SK-N-SH (cell line): ENCODE measurements at regions not wholly inside any gene's neighbourhood (a gene's known extent, or its start where the extent isn't known, plus 50 kb on each side); places are given as distances from the start of the nearest gene placed in this dataset.
A peak's percentile ranks its signal among the peaks of the same experiment; 100 is the strongest.

ENCODE experiments used
- CTCF ChIA-PET: fragments of 300-600, 350-600 bp; formaldehyde crosslinking; extraction: SDS; loops from one replicate; lab custom pipeline; 2021; lab: Yijun Ruan, JAX
- POLR2A ChIA-PET: fragments of 350-600 bp; sonication (Branson Sonifier 250); formaldehyde crosslinking; extraction: SDS; loops from one replicate; lab custom pipeline; 2020; ENCODE audit warnings: antibody characterized with exemption, inconsistent platforms; lab: Yijun Ruan, JAX
- DNase-seq: peaks from one replicate; pipeline ENCODE4 v3.0.0; 2012
- H2AFZ ChIP-seq: fragments of 200-600 bp; sonication (generic); 2 replicates; pipeline ENCODE4 v1.8.1; 2016; ENCODE audit warnings: antibody characterized with exemption, mild to moderate bottlenecking, low read depth
- H3F3A ChIP-seq: fragments of 200-600 bp; sonication (generic); replicated peaks from 2 replicates; pipeline ENCODE3; 2016; ENCODE audit warnings: antibody characterized with exemption, mild to moderate bottlenecking; ENCODE audit not compliant: insufficient read depth
- H3K27ac ChIP-seq, 2 experiments: fragments of 200-500 bp in 1 of 2; fragments of 200-600 bp in 1 of 2; sonication (Bioruptor generic) in 1 of 2; sonication (generic), shearing (Covaris generic) in 1 of 2; 2 replicates each; pipeline versions ENCODE4 v1.5.1 to v1.6.1; 2014 to 2016; ENCODE audit warnings: low read depth in 2 of 2, inconsistent platforms in 1 of 2, low read length in 1 of 2, mild to moderate bottlenecking in 1 of 2, mixed read lengths in 1 of 2
- H3K27me3 ChIP-seq: fragments of 200-600 bp; sonication (generic), shearing (Covaris generic); 2 replicates; pipeline ENCODE4 v1.6.1; 2016; ENCODE audit warnings: mixed run types; ENCODE audit not compliant: insufficient read depth
- H3K36me3 ChIP-seq, 2 experiments: fragments of 200-500 bp in 1 of 2; fragments of 200-600 bp in 1 of 2; sonication (Bioruptor generic) in 1 of 2; sonication (generic) in 1 of 2; replicated peaks in 1 of 2; 2 replicates each; pipeline versions ENCODE3 to v1.5.1; 2014 to 2016; ENCODE audit warnings: low read length in 1 of 2, mild to moderate bottlenecking in 1 of 2; ENCODE audit not compliant: insufficient read depth in 2 of 2, control insufficient read depth in 1 of 2
- H3K4me1 ChIP-seq, 2 experiments: fragments of 200-500 bp in 1 of 2; fragments of 200-600 bp in 1 of 2; sonication (Bioruptor generic) in 1 of 2; sonication (generic), shearing (Covaris generic) in 1 of 2; 2 replicates each; pipeline versions ENCODE4 v1.5.1 to v1.6.1; 2014 to 2016; ENCODE audit warnings: low read depth in 1 of 2, low read length in 1 of 2, mixed run types in 1 of 2; ENCODE audit not compliant: insufficient read depth in 2 of 2, control insufficient read depth in 1 of 2
- H3K4me2 ChIP-seq: fragments of 200-600 bp; sonication (generic), shearing (Covaris generic); 2 replicates; pipeline ENCODE4 v1.6.1; 2017; ENCODE audit warnings: mixed run types
- H3K4me3 ChIP-seq, 2 experiments: fragments of 200-500 bp in 1 of 2; fragments of 200-600 bp in 1 of 2; sonication (Bioruptor generic) in 1 of 2; sonication (generic), shearing (Covaris generic) in 1 of 2; 2 replicates each; pipeline versions ENCODE4 v1.5.1 to v1.8.1; 2014 to 2016; ENCODE audit warnings: low read depth in 2 of 2, inconsistent platforms in 1 of 2, low read length in 1 of 2, mild to moderate bottlenecking in 1 of 2, mixed read lengths in 1 of 2, moderate library complexity in 1 of 2
- H3K79me2 ChIP-seq: fragments of 200-600 bp; sonication (generic); 2 replicates; pipeline ENCODE4 v1.8.1; 2017; ENCODE audit warnings: mild to moderate bottlenecking; ENCODE audit not compliant: insufficient read depth
- H3K9ac ChIP-seq: fragments of 200-600 bp; sonication (generic); 2 replicates; pipeline ENCODE4 v1.6.1; 2017; ENCODE audit warnings: mixed run types
- H3K9me2 ChIP-seq: fragments of 200-600 bp; sonication (generic); 2 replicates; pipeline ENCODE4 v1.6.1; 2017; ENCODE audit warnings: mixed run types
- H3K9me3 ChIP-seq: fragments of 200-600 bp; sonication (generic); 2 replicates; pipeline ENCODE4 v1.6.1; 2017; ENCODE audit warnings: mixed run types, mild to moderate bottlenecking, moderate library complexity
- H4K20me1 ChIP-seq: fragments of 200-600 bp; sonication (generic); 2 replicates; pipeline ENCODE4 v1.6.1; 2017; ENCODE audit warnings: mild to moderate bottlenecking, mixed run types; ENCODE audit not compliant: insufficient read depth
- CHD2 ChIP-seq: fragments of 150-350 bp; IDR thresholded peaks from 2 replicates; pipeline ENCODE4 v1.6.1; 2018; ENCODE audit warnings: low read length; ENCODE audit not compliant: partially characterized antibody
- EP300 ChIP-seq, 2 experiments: IDR thresholded peaks; 2 replicates each; pipeline versions ENCODE4 v1.4.0 to v1.6.1; 2012; ENCODE audit warnings: borderline replicate concordance in 1 of 2, low read depth in 1 of 2, low read length in 1 of 2
- FOXJ3 ChIP-seq: sonication (generic); formaldehyde crosslinking; IDR thresholded peaks from 2 replicates; pipeline ENCODE4 v1.5.1; 2020; ENCODE audit warnings: mild to moderate bottlenecking, missing genetic modification reagents
- FOXM1 ChIP-seq: IDR thresholded peaks from 2 replicates; pipeline ENCODE4 v1.4.0; 2012; ENCODE audit warnings: low read depth, mild to moderate bottlenecking
- GABPA ChIP-seq: IDR thresholded peaks from 2 replicates; pipeline ENCODE4 v1.4.0; 2012; ENCODE audit warnings: low read depth, mild to moderate bottlenecking
- JUND ChIP-seq: IDR thresholded peaks from 2 replicates; pipeline ENCODE4 v1.4.0; 2012
- MXI1 ChIP-seq: IDR thresholded peaks from 2 replicates; pipeline ENCODE4 v1.6.1; 2012; ENCODE audit warnings: mild to moderate bottlenecking, low read depth, low read length, improper control_type of control experiment
- NFIC ChIP-seq: IDR thresholded peaks from 2 replicates; pipeline ENCODE4 v1.4.0; 2012; ENCODE audit warnings: borderline replicate concordance
- NRF1 ChIP-seq: IDR thresholded peaks from 2 replicates; pipeline ENCODE4 v1.6.1; 2012; ENCODE audit warnings: low read depth, mild to moderate bottlenecking, low read length
- POLR2AphosphoS5 ChIP-seq: IDR thresholded peaks from 2 replicates; pipeline ENCODE4 v1.6.1; 2012; ENCODE audit warnings: low read depth, low read length
- RXRA ChIP-seq: IDR thresholded peaks from 2 replicates; pipeline ENCODE4 v1.4.0; 2012; ENCODE audit warnings: low read depth, mild to moderate bottlenecking, borderline replicate concordance
- TAF1 ChIP-seq: IDR thresholded peaks from 2 replicates; pipeline ENCODE4 v1.6.1; 2012; ENCODE audit warnings: low read depth, mild to moderate bottlenecking, low read length, moderate library complexity, borderline replicate concordance
- TCF12 ChIP-seq: IDR thresholded peaks from 2 replicates; pipeline ENCODE4 v1.4.0; 2012
- TEAD4 ChIP-seq: IDR thresholded peaks from 2 replicates; pipeline ENCODE4 v1.4.0; 2012; ENCODE audit warnings: mild to moderate bottlenecking, borderline replicate concordance; ENCODE audit not compliant: insufficient read depth
- TF ChIP-seq, protein P1 (sequence below): IDR thresholded peaks from 2 replicates; pipeline ENCODE4; 2012
- TF ChIP-seq, protein P2 (sequence below): fragments of 150-350 bp; IDR thresholded peaks from 2 replicates; pipeline ENCODE4 v1.6.1; 2017; ENCODE audit warnings: antibody characterized with exemption, low read length, low read depth, borderline replicate concordance
- TF ChIP-seq, protein P3 (sequence below): fragments of 150-350 bp; IDR thresholded peaks from 2 replicates; pipeline ENCODE4 v1.6.1; 2016; ENCODE audit warnings: mild to moderate bottlenecking, low read depth, low read length
- TF ChIP-seq, protein P4 (sequence below): IDR thresholded peaks from 2 replicates; pipeline ENCODE4 v1.4.0; 2012; ENCODE audit warnings: low read depth, borderline replicate concordance
- TF ChIP-seq, protein P5 (sequence below): fragments of 200-600 bp; sonication (generic); IDR thresholded peaks from 2 replicates; pipeline ENCODE4 v1.6.1; 2017; ENCODE audit warnings: antibody characterized with exemption, mild to moderate bottlenecking, moderate library complexity
- TF ChIP-seq, protein P6 (sequence below): IDR thresholded peaks from 2 replicates; pipeline ENCODE4 v1.4.0; 2012; ENCODE audit warnings: low read depth

DNA sequence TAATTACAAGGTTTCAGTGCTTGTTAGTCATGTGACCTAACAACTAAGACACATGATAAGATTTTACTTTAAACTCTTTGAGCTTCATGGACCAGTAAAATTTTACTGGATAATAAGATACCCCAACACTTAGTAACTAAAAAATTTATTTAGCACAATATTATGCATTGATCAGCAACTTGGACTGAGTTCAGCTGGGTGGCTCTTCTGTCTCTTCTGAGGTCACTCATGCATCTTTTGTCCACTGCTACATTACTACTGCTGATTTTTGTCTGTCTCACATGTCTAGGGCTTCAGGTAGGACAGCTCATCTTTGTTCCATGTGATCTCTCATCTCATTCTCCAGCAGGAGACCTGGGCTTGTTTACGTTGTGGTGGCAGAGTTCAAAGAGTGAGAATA lies 370.2 kb upstream of the TMTC1 start (continued):
- TF ChIP-seq CHD2, result no peak
- TF ChIP-seq, protein P1, sequence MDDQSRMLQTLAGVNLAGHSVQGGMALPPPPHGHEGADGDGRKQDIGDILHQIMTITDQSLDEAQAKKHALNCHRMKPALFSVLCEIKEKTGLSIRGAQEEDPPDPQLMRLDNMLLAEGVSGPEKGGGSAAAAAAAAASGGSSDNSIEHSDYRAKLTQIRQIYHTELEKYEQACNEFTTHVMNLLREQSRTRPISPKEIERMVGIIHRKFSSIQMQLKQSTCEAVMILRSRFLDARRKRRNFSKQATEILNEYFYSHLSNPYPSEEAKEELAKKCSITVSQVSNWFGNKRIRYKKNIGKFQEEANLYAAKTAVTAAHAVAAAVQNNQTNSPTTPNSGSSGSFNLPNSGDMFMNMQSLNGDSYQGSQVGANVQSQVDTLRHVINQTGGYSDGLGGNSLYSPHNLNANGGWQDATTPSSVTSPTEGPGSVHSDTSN, result no peak
- TF ChIP-seq TCF12, result no peak
- TF ChIP-seq TAF1, result no peak
- no peak for TF ChIP-seq TEAD4
- no peak for TF ChIP-seq FOXJ3 (CRISPR knock-in tag)
- TF ChIP-seq NFIC, result no peak

DNA sequence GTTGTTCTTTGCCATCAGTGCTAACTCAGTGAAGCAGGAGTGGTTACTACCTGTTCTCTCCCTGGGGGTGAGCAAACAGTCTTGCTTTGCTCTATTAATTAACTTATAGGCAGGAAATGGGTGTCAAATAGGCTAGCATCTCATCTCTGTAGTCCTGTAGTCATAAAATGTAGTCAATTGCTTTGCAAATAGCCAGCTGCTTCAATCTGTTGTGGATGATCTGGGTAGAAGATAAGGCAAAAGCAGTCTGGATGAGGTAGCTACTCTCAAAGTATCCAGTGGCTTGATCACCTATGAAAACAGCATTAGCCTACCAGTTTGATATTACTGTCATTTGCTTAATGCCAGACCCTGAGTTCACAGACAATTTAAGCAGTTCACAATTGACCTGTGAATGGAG lies 369.0 kb upstream of the TMTC1 start:
- no peaks in the 10 kb centered on the region for H3K79me2 ChIP-seq
- no peak overlapping the region for H3K9ac ChIP-seq
- H3K4me1 ChIP-seq, result peaks cover 0 to 10% of the 10 kb centered on the region in 2 experiments; a peak in 1 of 4 replicates
- H3K27ac ChIP-seq, result peak overlapping the region in 1 of 2 experiments; percentile 68; a peak in 2 of 4 replicates
- H2AFZ ChIP-seq, result no peak overlapping the region
- H3K4me2 ChIP-seq, result no peak overlapping the region
- peak; percentile 38 for DNase-seq
- no peaks in the 10 kb centered on the region for H3F3A ChIP-seq
- H3K36me3 ChIP-seq, result no peaks in the 10 kb centered on the region
- no peaks in the 10 kb centered on the region for H3K27me3 ChIP-seq
- no peak overlapping the region for H3K4me3 ChIP-seq
- ChIA-PET CTCF (no interaction called here), POLR2A (no interaction called here)
- H3K9me3 ChIP-seq, result no peaks in the 10 kb centered on the region
- H3K9me2 ChIP-seq, result no peaks in the 10 kb centered on the region
- H4K20me1 ChIP-seq, result no peaks in the 10 kb centered on the region
- TF ChIP-seq TCF12, result no peak
- TF ChIP-seq GABPA, result no peak
- TF ChIP-seq, protein P2, sequence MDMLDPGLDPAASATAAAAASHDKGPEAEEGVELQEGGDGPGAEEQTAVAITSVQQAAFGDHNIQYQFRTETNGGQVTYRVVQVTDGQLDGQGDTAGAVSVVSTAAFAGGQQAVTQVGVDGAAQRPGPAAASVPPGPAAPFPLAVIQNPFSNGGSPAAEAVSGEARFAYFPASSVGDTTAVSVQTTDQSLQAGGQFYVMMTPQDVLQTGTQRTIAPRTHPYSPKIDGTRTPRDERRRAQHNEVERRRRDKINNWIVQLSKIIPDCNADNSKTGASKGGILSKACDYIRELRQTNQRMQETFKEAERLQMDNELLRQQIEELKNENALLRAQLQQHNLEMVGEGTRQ, result no peak
- TF ChIP-seq JUND, result no peak
- TF ChIP-seq EP300 (IDR thresholded peaks at IDR 0.05; ENCODE audit: borderline replicate concordance in 1 of 2, low read depth in 1 of 2, low read length in 1 of 2), result no peak
- TF ChIP-seq, protein P3, sequence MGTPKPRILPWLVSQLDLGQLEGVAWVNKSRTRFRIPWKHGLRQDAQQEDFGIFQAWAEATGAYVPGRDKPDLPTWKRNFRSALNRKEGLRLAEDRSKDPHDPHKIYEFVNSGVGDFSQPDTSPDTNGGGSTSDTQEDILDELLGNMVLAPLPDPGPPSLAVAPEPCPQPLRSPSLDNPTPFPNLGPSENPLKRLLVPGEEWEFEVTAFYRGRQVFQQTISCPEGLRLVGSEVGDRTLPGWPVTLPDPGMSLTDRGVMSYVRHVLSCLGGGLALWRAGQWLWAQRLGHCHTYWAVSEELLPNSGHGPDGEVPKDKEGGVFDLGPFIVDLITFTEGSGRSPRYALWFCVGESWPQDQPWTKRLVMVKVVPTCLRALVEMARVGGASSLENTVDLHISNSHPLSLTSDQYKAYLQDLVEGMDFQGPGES, result no peak
- TF ChIP-seq, protein P1, result no peak
- no peak for TF ChIP-seq TEAD4
- no peak for TF ChIP-seq MXI1
- TF ChIP-seq, protein P4, sequence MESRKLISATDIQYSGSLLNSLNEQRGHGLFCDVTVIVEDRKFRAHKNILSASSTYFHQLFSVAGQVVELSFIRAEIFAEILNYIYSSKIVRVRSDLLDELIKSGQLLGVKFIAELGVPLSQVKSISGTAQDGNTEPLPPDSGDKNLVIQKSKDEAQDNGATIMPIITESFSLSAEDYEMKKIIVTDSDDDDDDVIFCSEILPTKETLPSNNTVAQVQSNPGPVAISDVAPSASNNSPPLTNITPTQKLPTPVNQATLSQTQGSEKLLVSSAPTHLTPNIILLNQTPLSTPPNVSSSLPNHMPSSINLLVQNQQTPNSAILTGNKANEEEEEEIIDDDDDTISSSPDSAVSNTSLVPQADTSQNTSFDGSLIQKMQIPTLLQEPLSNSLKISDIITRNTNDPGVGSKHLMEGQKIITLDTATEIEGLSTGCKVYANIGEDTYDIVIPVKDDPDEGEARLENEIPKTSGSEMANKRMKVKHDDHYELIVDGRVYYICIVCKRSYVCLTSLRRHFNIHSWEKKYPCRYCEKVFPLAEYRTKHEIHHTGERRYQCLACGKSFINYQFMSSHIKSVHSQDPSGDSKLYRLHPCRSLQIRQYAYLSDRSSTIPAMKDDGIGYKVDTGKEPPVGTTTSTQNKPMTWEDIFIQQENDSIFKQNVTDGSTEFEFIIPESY, result no peak
- TF ChIP-seq, protein P5, sequence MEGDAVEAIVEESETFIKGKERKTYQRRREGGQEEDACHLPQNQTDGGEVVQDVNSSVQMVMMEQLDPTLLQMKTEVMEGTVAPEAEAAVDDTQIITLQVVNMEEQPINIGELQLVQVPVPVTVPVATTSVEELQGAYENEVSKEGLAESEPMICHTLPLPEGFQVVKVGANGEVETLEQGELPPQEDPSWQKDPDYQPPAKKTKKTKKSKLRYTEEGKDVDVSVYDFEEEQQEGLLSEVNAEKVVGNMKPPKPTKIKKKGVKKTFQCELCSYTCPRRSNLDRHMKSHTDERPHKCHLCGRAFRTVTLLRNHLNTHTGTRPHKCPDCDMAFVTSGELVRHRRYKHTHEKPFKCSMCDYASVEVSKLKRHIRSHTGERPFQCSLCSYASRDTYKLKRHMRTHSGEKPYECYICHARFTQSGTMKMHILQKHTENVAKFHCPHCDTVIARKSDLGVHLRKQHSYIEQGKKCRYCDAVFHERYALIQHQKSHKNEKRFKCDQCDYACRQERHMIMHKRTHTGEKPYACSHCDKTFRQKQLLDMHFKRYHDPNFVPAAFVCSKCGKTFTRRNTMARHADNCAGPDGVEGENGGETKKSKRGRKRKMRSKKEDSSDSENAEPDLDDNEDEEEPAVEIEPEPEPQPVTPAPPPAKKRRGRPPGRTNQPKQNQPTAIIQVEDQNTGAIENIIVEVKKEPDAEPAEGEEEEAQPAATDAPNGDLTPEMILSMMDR, result no peak
- no peak for TF ChIP-seq POLR2AphosphoS5
- TF ChIP-seq FOXM1, result no peak
- TF ChIP-seq NRF1, result no peak
- no peak for TF ChIP-seq FOXJ3 (CRISPR knock-in tag)
- TF ChIP-seq, protein P6, sequence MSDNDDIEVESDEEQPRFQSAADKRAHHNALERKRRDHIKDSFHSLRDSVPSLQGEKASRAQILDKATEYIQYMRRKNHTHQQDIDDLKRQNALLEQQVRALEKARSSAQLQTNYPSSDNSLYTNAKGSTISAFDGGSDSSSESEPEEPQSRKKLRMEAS, result no peak
- TF ChIP-seq RXRA, result no peak
- no peak for TF ChIP-seq NFIC
